Endothelial cell of umbilical vein (primary cell): ENCODE measurements at regions not wholly inside any gene's neighbourhood (a gene's known extent, or its start where the extent isn't known, plus 50 kb on each side); places are given as distances from the start of the nearest gene placed in this dataset.

Experiments used
- CTCF ChIP-seq, 2 donors: IDR thresholded peaks; 1 replicate in 1 of 2; 2 replicates in 1 of 2; pipeline ENCODE4 v1.5.1; 2011; ENCODE audit warnings: low read length in 2 of 2, mild to moderate bottlenecking in 2 of 2, moderate library complexity in 2 of 2, control low read depth in 1 of 2, inconsistent platforms in 1 of 2, low read depth in 1 of 2; ENCODE audit not compliant: insufficient read depth in 1 of 2; ENCODE audit errors: extremely low read depth in 1 of 2
- EZH2 ChIP-seq: IDR thresholded peaks from 2 replicates; pipeline ENCODE4 v1.6.1; 2012; ENCODE audit warnings: borderline replicate concordance, low read depth, mild to moderate bottlenecking, moderate library complexity, low read length, inconsistent platforms; ENCODE audit not compliant: severe bottlenecking
- FOS ChIP-seq: IDR thresholded peaks from 2 replicates; pipeline ENCODE4 v1.6.1; 2011; ENCODE audit warnings: mild to moderate bottlenecking, low read length, moderate library complexity, borderline replicate concordance; ENCODE audit not compliant: insufficient read depth
- MYC ChIP-seq: IDR thresholded peaks from one replicate; pipeline ENCODE4 v1.6.1; 2011; ENCODE audit warnings: mild to moderate bottlenecking, low read depth, low read length
- POLR2A ChIP-seq: IDR thresholded peaks from 2 replicates; pipeline ENCODE4 v1.6.1; 2012; ENCODE audit warnings: low read depth, mild to moderate bottlenecking, control low read depth, low read length
- POLR2AphosphoS5 ChIP-seq: IDR thresholded peaks from 2 replicates; pipeline ENCODE4 v1.6.1; 2012; ENCODE audit warnings: low read depth, mild to moderate bottlenecking, control low read depth, low read length, moderate library complexity; ENCODE audit not compliant: insufficient read depth
- TF ChIP-seq, protein P1 (sequence below): IDR thresholded peaks from 2 replicates; pipeline ENCODE4 v1.6.1; 2011; ENCODE audit not compliant: insufficient read depth, insufficient read length

DNA sequence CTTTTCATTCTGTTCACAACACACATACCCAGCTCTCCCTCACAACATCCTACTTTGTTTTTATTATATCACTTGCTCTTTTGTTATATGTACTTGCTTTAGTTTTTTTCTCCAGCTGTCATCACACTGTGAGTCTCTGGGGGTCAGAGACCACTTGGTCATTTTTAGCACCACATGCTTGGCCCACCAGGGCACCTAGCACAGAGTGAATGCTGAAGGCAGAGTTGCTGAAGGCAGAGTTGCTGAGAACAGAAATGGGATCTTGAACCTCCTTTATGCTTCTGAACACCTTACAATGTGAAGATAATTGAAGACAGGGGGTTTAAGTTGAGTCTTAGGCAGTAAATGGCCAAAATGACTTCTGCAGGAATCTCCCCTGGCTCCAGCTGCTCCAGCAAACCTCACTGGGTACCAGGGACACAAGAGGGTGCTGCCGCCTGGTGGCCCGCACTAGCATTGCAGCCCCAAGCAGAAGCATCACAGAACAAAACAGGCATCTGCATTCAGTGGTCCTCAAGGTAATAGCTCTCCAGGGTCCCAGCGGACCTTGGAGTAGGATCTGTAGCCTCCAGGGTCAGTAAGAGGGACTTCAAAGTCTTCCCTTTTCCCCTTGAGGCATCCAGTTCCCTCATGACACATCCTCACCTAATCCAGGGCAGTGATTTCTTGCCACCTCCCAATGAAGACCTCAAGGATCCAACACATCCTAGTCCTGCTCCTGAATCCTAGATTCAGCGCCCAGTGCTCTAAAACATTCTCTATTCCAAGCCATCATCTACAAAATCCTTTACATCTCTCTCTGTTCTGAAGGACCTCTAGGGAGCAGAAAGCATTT lies 1972.6 kb downstream of the TP53TG3F start:
- TF ChIP-seq, protein P1, sequence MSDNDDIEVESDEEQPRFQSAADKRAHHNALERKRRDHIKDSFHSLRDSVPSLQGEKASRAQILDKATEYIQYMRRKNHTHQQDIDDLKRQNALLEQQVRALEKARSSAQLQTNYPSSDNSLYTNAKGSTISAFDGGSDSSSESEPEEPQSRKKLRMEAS, result no peak
- peak; percentile 11 to 22 for TF ChIP-seq CTCF (IDR thresholded peaks at IDR 0.05; ENCODE audit: extremely low read depth in 1 of 2, insufficient read depth in 1 of 2, low read depth in 1 of 2, low read length in 2 of 2)
- no peak for TF ChIP-seq POLR2A
- TF ChIP-seq EZH2, result no peak
- TF ChIP-seq POLR2AphosphoS5, result no peak
- no peak for TF ChIP-seq MYC
- TF ChIP-seq FOS, result no peak
